ENCODE measurements at regions not wholly inside any gene's neighbourhood (a gene's known extent, or its start where the extent isn't known, plus 50 kb on each side); places are given as distances from the start of the nearest gene placed in this dataset.

DNA sequence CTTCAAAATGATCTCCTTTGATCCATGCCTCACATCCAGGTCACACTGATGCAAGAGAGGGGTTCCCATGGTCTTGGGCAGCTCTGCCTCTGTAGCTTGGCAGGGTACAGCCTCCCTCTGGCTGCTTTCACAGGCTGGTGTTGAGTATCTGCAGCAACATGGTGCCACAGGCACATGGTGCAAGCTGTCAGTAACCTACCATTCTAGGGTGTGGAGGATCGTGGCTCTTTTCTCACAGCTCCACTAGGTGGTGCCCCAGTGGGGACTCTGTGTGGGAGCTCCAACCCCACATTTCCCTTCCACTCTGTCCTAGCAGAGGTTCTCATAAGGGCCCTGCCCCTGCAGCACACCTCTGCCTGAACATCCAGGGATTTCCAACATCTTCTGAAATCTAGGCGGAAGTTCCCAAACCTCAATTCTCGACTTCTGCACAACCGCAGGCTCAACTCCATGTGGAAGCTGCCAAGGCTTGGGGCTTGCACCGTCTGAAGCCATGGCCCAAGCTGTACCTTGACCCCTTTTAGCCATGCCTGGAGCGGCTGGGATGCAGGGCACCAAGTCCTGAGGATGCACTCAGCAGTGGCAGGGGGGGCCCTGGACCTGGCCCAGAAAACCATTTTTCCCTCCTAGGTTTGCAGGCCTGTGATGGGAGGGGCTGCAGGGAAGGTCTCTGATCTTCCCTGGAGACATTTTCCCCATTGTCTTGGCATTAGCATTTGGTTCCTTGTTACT is 137.8 kb upstream of the NUDT6 start:
- no CpG with 5 or more reads among the region's 6 CpGs for WGBS, 2 experiments (ENCODE audit: extremely low coverage in 2 of 2, insufficient read length in 1 of 2)
- Histone ChIP-seq H3K4me1 (ENCODE audit: control insufficient read depth, insufficient read depth, low read length) (peaks cover 5% of the 10 kb centered on the region; the same call in 1 of the 2 replicates), H3K56ac (ENCODE audit: extremely low read depth, insufficient read depth, low read length) (no peak overlapping the region; the same call in 1 of the 2 replicates), H3K36me3 (ENCODE audit: control insufficient read depth, insufficient read depth, low read length) (no peaks in the 10 kb centered on the region), H4K91ac (ENCODE audit: insufficient read depth, low read depth, low read length) (no peak overlapping the region), H2BK120ac (ENCODE audit: low read depth, low read length) (no peak overlapping the region), H2BK15ac (ENCODE audit: low read depth, low read length) (no peak overlapping the region), H3K4ac (ENCODE audit: low read depth, low read length) (no peak overlapping the region), H3K79me1 (ENCODE audit: low read depth in 1 of 2, low read length in 2 of 2) (0 out of 4 replicates have a peak, but pooled peaks cover 2 to 3% of the 10 kb centered on the region in 2 experiments), H3K23ac (ENCODE audit: low read depth, low read length) (no peak overlapping the region), H2AK9ac (replicated peaks; ENCODE audit: low read depth, low read length, poor library complexity) (no peak overlapping the region), H3K27me3 (ENCODE audit: control insufficient read depth, insufficient read depth, low read length) (no peaks in the 10 kb centered on the region), H2AFZ (replicated peaks; ENCODE audit: low read length, poor library complexity) (no peak overlapping the region), H3K9ac (ENCODE audit: low read depth, low read length) (no peak overlapping the region), H3K14ac (replicated peaks; ENCODE audit: low read depth, low read length) (no peak overlapping the region), H3K27ac (ENCODE audit: insufficient read depth, low read length) (no peak overlapping the region), H4K8ac (ENCODE audit: low read depth in 2 of 2, low read length in 2 of 2) (no peak overlapping the region), H2BK5ac (ENCODE audit: low read depth, low read length, poor library complexity, severe bottlenecking) (no peak overlapping the region), H4K20me1 (ENCODE audit: insufficient read depth, low read length) (no peaks in the 10 kb centered on the region), H3K9me3 (ENCODE audit: control insufficient read depth, insufficient read depth, low read length) (no peaks in the 10 kb centered on the region), H3K9me1 (ENCODE audit: insufficient read depth, low read length) (peaks cover 2% of the 10 kb centered on the region; the same call in 1 of the 2 replicates), H4K5ac (ENCODE audit: low read depth, low read length) (no peak overlapping the region), H3K4me2 (ENCODE audit: low read depth, low read length) (no peak overlapping the region), H3K4me3 (ENCODE audit: insufficient read depth, low read depth, low read length) (no peak overlapping the region), H2AK5ac (ENCODE audit: low read depth, low read length) (no peak overlapping the region), H3K18ac (ENCODE audit: low read depth, low read length) (no peak overlapping the region), H2BK20ac (ENCODE audit: low read depth, low read length) (no peak overlapping the region)
- POLR2A ChIA-PET (ENCODE audit: unreplicated experiment): no interaction called here
- dilution Hi-C loops (cut with HindIII; ENCODE audit: low sequenced_read_pairs, unreplicated experiment): no loop called here
- TF ChIP-seq CHD1 (IDR thresholded peaks at IDR 0.05; ENCODE audit: low read depth, low read length) (no peak), MAFK (IDR thresholded peaks at IDR 0.05; ENCODE audit: low read depth, low read length) (no peak), SMC3 (IDR thresholded peaks at IDR 0.05; ENCODE audit: low read depth, low read length) (no peak), RCOR1 (IDR thresholded peaks at IDR 0.05; ENCODE audit: insufficient replicate concordance, low read length) (no peak), FOS (IDR thresholded peaks at IDR 0.05; ENCODE audit: low read depth, low read length) (no peak), RAD21 (IDR thresholded peaks at IDR 0.05; ENCODE audit: low read length) (no peak), RFX5 (IDR thresholded peaks at IDR 0.05; ENCODE audit: low read depth, low read length) (no peak), CEBPB (IDR thresholded peaks at IDR 0.05; ENCODE audit: low read depth, low read length) (no peak), NFE2L2 (IDR thresholded peaks at IDR 0.05; ENCODE audit: low read depth, low read length) (no peak), MAZ (IDR thresholded peaks at IDR 0.05; ENCODE audit: borderline replicate concordance, low read depth, low read length) (no peak), BHLHE40 (IDR thresholded peaks at IDR 0.05; ENCODE audit: low read depth, low read length) (no peak), MXI1 (IDR thresholded peaks at IDR 0.05; ENCODE audit: borderline replicate concordance, low read depth, low read length) (no peak), POLR2A (IDR thresholded peaks at IDR 0.05; ENCODE audit: low read depth, low read length) (no peak)
- TF ChIP-seq, protein P1, sequence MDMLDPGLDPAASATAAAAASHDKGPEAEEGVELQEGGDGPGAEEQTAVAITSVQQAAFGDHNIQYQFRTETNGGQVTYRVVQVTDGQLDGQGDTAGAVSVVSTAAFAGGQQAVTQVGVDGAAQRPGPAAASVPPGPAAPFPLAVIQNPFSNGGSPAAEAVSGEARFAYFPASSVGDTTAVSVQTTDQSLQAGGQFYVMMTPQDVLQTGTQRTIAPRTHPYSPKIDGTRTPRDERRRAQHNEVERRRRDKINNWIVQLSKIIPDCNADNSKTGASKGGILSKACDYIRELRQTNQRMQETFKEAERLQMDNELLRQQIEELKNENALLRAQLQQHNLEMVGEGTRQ (IDR thresholded peaks at IDR 0.05; ENCODE audit: low read depth, low read length): no peak
- TF ChIP-seq, protein P2, sequence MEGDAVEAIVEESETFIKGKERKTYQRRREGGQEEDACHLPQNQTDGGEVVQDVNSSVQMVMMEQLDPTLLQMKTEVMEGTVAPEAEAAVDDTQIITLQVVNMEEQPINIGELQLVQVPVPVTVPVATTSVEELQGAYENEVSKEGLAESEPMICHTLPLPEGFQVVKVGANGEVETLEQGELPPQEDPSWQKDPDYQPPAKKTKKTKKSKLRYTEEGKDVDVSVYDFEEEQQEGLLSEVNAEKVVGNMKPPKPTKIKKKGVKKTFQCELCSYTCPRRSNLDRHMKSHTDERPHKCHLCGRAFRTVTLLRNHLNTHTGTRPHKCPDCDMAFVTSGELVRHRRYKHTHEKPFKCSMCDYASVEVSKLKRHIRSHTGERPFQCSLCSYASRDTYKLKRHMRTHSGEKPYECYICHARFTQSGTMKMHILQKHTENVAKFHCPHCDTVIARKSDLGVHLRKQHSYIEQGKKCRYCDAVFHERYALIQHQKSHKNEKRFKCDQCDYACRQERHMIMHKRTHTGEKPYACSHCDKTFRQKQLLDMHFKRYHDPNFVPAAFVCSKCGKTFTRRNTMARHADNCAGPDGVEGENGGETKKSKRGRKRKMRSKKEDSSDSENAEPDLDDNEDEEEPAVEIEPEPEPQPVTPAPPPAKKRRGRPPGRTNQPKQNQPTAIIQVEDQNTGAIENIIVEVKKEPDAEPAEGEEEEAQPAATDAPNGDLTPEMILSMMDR (conservative IDR thresholded peaks at IDR 0.05; ENCODE audit: low read depth, low read length): no peak
- TF ChIP-seq, protein P3, sequence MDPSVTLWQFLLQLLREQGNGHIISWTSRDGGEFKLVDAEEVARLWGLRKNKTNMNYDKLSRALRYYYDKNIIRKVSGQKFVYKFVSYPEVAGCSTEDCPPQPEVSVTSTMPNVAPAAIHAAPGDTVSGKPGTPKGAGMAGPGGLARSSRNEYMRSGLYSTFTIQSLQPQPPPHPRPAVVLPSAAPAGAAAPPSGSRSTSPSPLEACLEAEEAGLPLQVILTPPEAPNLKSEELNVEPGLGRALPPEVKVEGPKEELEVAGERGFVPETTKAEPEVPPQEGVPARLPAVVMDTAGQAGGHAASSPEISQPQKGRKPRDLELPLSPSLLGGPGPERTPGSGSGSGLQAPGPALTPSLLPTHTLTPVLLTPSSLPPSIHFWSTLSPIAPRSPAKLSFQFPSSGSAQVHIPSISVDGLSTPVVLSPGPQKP (IDR thresholded peaks at IDR 0.05; ENCODE audit: borderline replicate concordance, low read depth, low read length): no peak
- CTCF ChIA-PET: no interaction called here
- in situ Hi-C loops (cut with MboI; ENCODE audit: low sequenced_read_pairs): no loop called here
- no TSS peak for BruUV-seq (replicated peaks)
- DNase-seq: no peak
- intact Hi-C loops (cut with micrococcal nuclease): no loop called here
- no peak for ATAC-seq (ENCODE audit: low read depth)
